Prostate gland (tissue), 2 donors: ENCODE measurements at regions not wholly inside any gene's neighbourhood (a gene's known extent, or its start where the extent isn't known, plus 50 kb on each side); places are given as distances from the start of the nearest gene placed in this dataset.

Experiments used
- DNase-seq: peaks from one replicate; pipeline ENCODE4 v3.0.0-alpha.2; 2019; ENCODE audit warnings: low spot score
- H3K27ac ChIP-seq, 2 donors: fragments of 200-600 bp; sonication (generic); 2 replicates each; pipeline ENCODE4 v1.5.1; 2017 to 2019
- H3K27me3 ChIP-seq: fragments of 200-600 bp; sonication (generic); replicated peaks from 2 replicates; pipeline ENCODE4 v1.5.1; 2019; ENCODE audit not compliant: insufficient read depth
- H3K36me3 ChIP-seq, 2 donors: fragments of 200-600 bp; sonication (generic); 1 replicate in 1 of 2; 2 replicates in 1 of 2; pipeline versions ENCODE4 v1.5.1 to v1.8.1; 2017 to 2019
- H3K4me1 ChIP-seq: fragments of 200-600 bp; sonication (generic); replicated peaks from 2 replicates; pipeline ENCODE4 v1.5.1; 2019
- H3K4me3 ChIP-seq, 2 donors: fragments of 200-600 bp; sonication (generic); 2 replicates each; pipeline ENCODE4 v1.5.1; 2017 to 2019
- H3K9me3 ChIP-seq: fragments of 200-600 bp; sonication (generic); 2 replicates; pipeline ENCODE4 v1.5.1; 2017
- POLR2A ChIP-seq: fragments of 450-650 bp; IDR thresholded peaks from one replicate; pipeline ENCODE4 v1.6.1; 2016; ENCODE audit warnings: antibody characterized with exemption, mild to moderate bottlenecking
- POLR2AphosphoS5 ChIP-seq: sonication (generic); formaldehyde crosslinking; IDR thresholded peaks from one replicate; pipeline ENCODE4 v1.6.1; 2017; ENCODE audit warnings: antibody characterized with exemption
- WGBS: methylation state at CpG from one replicate; pipeline ENCODE4 v1.1.5; 2018; 5-methylcytosine and 5-hydroxymethylcytosine counted together
- intact Hi-C: fragments of 100-400 bp; cut with DNase I; formaldehyde crosslinking; loops from one replicate; pipeline ENCODE4 v1.14.2; 2022
- TF ChIP-seq, protein P1 (sequence below), 4 experiments: fragments of 200-600 bp in 2 of 4; fragments of 450-650 bp in 2 of 4; sonication (generic) in 2 of 4; IDR thresholded peaks; 1 replicate in 3 of 4; 2 replicates in 1 of 4; pipeline ENCODE4 v1.5.1; 2016 to 2019; ENCODE audit warnings: antibody characterized with exemption in 4 of 4, mild to moderate bottlenecking in 2 of 4, moderate library complexity in 2 of 4

DNA sequence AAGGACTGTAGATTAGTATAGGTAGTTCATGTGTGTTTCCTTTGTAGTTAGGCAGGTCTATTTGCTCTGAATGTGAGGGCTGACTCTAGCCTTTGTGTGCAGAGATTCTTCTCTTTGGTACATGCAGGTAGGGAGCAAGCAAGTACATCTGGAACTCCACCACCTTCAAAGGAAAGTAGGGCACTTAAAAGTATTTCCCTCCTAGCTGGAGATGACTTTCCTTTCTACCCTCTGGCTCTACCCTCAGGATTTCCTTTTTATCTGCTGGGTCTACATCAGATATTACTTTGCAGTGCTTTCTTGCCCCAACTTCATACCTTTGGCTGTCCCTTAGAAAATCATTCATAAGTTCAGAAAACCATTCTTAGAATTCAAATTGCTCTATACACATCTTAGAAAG is 91.7 kb upstream of the HIVEP3 start:
- intact Hi-C loops = no loop called here
- TF ChIP-seq POLR2A = no peak
- TF ChIP-seq POLR2AphosphoS5 = no peak
- TF ChIP-seq, protein P1, sequence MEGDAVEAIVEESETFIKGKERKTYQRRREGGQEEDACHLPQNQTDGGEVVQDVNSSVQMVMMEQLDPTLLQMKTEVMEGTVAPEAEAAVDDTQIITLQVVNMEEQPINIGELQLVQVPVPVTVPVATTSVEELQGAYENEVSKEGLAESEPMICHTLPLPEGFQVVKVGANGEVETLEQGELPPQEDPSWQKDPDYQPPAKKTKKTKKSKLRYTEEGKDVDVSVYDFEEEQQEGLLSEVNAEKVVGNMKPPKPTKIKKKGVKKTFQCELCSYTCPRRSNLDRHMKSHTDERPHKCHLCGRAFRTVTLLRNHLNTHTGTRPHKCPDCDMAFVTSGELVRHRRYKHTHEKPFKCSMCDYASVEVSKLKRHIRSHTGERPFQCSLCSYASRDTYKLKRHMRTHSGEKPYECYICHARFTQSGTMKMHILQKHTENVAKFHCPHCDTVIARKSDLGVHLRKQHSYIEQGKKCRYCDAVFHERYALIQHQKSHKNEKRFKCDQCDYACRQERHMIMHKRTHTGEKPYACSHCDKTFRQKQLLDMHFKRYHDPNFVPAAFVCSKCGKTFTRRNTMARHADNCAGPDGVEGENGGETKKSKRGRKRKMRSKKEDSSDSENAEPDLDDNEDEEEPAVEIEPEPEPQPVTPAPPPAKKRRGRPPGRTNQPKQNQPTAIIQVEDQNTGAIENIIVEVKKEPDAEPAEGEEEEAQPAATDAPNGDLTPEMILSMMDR (IDR thresholded peaks at IDR 0.05) = no peak
- no peak overlapping the region for H3K27ac ChIP-seq

DNA sequence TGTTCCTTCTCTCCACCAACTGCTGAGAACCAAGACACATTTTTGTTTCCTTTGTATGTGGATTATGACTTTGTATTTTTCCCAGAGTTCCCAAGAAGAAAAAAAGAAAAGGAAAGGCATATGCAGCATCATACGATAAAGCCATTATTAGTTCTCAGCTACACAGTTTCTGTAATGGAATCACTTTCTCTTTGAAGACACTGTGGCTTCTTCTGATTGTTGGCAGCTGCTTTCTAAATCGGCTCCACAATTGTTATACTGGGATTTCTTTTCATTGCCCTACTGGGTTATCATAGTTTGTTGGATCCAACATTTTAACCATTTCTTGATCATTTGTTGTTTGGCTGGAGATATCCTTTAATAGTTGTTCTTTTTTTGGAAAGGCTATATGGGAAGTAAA is 89.5 kb upstream of the HIVEP3 start:
- H3K27me3 ChIP-seq = no peaks in the 10 kb centered on the region
- intact Hi-C loops = no loop called here
- TF ChIP-seq POLR2AphosphoS5 = no peak
- no peak for TF ChIP-seq POLR2A
- TF ChIP-seq, protein P1 (IDR thresholded peaks at IDR 0.05) = no peak
- H3K36me3 ChIP-seq = no peaks in the 10 kb centered on the region
- no peak overlapping the region for H3K27ac ChIP-seq
- H3K4me1 ChIP-seq = no peaks in the 10 kb centered on the region
- 43% methylated on average over 2 of the region's 2 CpGs for WGBS
- H3K4me3 ChIP-seq = no peak overlapping the region
- no peak for DNase-seq
- H3K9me3 ChIP-seq = no peaks in the 10 kb centered on the region

More for the DNA sequence above, 91.7 kb upstream of the HIVEP3 start:
- no peaks in the 10 kb centered on the region for H3K36me3 ChIP-seq
- H3K4me3 ChIP-seq = no peak overlapping the region
- no peak for DNase-seq
- H3K4me1 ChIP-seq = no peaks in the 10 kb centered on the region
- no peaks in the 10 kb centered on the region for H3K27me3 ChIP-seq
- H3K9me3 ChIP-seq = no peaks in the 10 kb centered on the region

DNA sequence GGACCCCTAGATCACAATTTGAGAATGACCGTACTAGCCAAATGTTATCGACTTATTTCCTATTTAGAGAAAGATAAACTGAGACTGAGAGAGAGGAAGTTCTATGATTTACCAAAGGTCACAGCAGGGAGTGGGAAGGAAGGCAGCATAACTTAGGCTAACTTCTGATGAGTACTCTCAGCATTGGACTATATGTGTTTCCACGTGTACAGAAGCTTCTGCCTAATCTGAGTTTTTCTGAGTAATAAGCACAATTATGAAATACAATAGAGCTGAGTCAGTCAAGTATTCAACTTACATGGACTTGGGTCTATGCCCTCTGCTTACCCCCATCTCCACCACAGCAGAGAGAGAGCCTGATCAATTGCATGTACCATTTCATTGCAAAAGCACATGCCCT is 88.1 kb upstream of the HIVEP3 start:
- Histone ChIP-seq H3K4me3 (no peak overlapping the region), H3K27me3 (no peaks in the 10 kb centered on the region), H3K9me3 (no peaks in the 10 kb centered on the region), H3K27ac (no peak overlapping the region), H3K4me1 (no peaks in the 10 kb centered on the region), H3K36me3 (no peaks in the 10 kb centered on the region)
- TF ChIP-seq POLR2A = no peak
- TF ChIP-seq POLR2AphosphoS5 = no peak
- TF ChIP-seq, protein P1 (IDR thresholded peaks at IDR 0.05) = no peak
- WGBS = 59% methylated on average over 3 of the region's 3 CpGs
- intact Hi-C loops = no loop called here
- DNase-seq = no peak

DNA sequence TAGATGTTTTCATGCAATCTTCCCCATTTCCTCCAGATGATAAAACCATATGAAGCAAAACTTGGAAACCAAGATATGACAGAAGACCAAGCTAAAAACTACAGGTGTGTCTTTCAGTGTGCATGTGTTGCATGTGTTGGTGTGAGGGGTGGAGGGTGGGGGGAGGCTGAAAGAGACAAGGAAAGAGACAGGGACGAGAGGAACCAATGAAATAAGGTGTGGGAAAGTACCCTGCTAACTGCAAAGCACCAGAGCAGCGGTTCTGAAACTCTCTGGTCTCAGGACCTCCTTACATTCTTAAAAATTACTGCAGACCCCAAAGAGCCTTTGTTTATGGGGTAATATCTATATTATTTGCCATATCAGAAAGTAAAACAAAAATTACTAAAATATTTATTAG is 87.4 kb upstream of the HIVEP3 start:
- no peaks in the 10 kb centered on the region for H3K4me1 ChIP-seq
- intact Hi-C loops = no loop called here
- no peak for DNase-seq
- H3K9me3 ChIP-seq = no peaks in the 10 kb centered on the region
- H3K27ac ChIP-seq = no peak overlapping the region
- no peak for TF ChIP-seq POLR2A
- H3K27me3 ChIP-seq = no peaks in the 10 kb centered on the region
- 81% methylated on average over 2 of the region's 2 CpGs for WGBS
- H3K4me3 ChIP-seq = no peak overlapping the region
- no peaks in the 10 kb centered on the region for H3K36me3 ChIP-seq

DNA sequence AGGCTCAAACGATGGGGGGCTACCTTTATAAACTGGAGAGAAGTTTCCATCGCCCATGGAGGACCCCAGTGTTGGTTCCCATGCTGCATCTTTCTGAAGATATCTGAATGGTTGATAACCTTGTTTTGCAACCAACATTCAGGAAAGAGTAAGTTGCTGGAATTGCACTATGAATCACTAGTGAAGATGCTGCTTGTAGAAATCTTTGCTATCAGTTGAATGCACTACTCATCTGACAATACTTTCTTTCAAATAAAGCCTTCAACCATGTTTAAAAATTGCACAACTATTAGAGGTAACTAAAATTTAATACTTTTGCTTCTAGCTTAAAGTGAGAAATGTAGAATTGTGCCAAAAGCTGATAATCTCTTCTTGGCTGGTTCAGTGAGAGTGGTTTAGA is 86.8 kb upstream of the HIVEP3 start:
- Histone ChIP-seq H3K27ac (no peak overlapping the region), H3K27me3 (no peaks in the 10 kb centered on the region), H3K36me3 (no peaks in the 10 kb centered on the region), H3K4me3 (no peak overlapping the region), H3K4me1 (no peaks in the 10 kb centered on the region), H3K9me3 (no peaks in the 10 kb centered on the region)
- DNase-seq = no peak
- 94% methylated on average over 2 of the region's 2 CpGs for WGBS
- intact Hi-C loops = no loop called here
- TF ChIP-seq, protein P1 (IDR thresholded peaks at IDR 0.05) = no peak
- TF ChIP-seq POLR2A = no peak
- TF ChIP-seq POLR2AphosphoS5 = no peak
